ENCODE measurements at regions not wholly inside any gene's neighbourhood (a gene's known extent, or its start where the extent isn't known, plus 50 kb on each side); places are given as distances from the start of the nearest gene placed in this dataset.

DNA sequence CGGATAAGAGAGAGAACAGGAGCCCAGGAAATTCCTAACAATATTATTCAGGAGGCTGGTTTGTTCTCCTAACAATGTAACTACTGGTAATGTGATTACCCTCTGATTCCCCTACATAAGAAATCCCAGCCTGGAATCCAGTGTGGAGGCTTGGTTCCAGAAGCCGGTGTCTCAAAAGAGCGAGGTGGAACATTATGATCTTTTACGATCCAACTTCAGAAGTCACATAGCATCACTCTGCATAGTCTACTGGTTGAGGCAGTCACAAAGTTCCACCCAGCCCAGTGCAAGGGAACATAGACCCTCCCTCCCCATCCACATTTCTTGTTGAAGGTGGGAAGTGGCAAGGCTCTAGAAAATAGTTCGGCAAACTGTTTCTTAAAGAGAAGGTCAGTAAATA is 81.6 kb upstream of the GALNT15 start:
- DNase-seq (ENCODE audit: low read depth): no peak
- in situ Hi-C loops (cut with HindIII; ENCODE audit: low sequenced_read_pairs): no loop called here
- TF ChIP-seq, protein P1, sequence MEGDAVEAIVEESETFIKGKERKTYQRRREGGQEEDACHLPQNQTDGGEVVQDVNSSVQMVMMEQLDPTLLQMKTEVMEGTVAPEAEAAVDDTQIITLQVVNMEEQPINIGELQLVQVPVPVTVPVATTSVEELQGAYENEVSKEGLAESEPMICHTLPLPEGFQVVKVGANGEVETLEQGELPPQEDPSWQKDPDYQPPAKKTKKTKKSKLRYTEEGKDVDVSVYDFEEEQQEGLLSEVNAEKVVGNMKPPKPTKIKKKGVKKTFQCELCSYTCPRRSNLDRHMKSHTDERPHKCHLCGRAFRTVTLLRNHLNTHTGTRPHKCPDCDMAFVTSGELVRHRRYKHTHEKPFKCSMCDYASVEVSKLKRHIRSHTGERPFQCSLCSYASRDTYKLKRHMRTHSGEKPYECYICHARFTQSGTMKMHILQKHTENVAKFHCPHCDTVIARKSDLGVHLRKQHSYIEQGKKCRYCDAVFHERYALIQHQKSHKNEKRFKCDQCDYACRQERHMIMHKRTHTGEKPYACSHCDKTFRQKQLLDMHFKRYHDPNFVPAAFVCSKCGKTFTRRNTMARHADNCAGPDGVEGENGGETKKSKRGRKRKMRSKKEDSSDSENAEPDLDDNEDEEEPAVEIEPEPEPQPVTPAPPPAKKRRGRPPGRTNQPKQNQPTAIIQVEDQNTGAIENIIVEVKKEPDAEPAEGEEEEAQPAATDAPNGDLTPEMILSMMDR (IDR thresholded peaks at IDR 0.05; ENCODE audit: low read depth, low read length, missing control alignments): no peak
- H3K4me3 ChIP-seq (ENCODE audit: low read depth, low read length): no peak overlapping the region

DNA sequence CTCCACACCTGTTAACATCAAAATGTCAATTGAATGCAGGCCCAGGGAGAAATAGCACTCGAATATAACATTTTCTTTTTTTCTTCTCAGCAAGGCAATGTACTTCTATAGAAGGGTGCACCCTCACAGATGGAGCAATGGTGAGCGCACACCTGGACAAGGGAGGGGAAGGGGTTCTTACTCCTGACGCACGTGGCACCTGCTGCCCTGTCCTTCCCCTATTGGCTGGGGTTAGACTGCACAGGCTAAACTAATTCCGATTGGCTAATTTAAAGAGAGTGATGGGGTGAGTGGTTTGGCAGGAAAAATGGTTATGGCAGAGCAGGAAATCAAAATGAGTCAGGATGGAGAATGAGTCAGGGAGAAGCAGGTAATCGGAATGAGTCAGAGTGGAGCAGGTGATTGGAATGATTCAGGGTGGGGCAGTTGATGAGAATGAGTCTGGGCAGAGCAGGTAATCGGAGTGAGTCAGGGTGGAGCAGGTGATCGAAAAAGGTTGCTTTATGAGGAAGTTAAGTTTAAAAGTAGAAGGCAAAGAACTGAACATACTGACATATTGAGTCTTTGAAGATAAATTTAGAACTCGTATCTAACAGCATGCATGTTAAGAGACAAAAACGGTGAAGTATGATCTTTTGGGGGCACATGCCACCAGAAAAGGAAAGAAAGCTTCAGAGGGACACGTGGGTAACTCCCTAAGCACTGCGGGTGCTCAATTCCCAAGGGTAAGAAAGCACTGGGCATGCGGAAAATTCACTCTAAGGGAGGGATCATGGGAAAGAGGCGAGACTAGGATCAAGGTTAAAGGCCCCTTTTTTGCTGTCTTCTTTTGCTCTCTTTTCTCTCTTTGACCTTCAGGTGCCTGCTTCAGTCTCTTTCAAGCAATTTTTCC is 72.9 kb upstream of the GALNT15 start:
- TF ChIP-seq, protein P1 (IDR thresholded peaks at IDR 0.05; ENCODE audit: low read depth, low read length, missing control alignments): no peak
- in situ Hi-C loops (cut with HindIII; ENCODE audit: low sequenced_read_pairs): no loop called here
- no peak overlapping the region for H3K4me3 ChIP-seq (ENCODE audit: low read depth, low read length)
- DNase-seq (ENCODE audit: low read depth): no peak

DNA sequence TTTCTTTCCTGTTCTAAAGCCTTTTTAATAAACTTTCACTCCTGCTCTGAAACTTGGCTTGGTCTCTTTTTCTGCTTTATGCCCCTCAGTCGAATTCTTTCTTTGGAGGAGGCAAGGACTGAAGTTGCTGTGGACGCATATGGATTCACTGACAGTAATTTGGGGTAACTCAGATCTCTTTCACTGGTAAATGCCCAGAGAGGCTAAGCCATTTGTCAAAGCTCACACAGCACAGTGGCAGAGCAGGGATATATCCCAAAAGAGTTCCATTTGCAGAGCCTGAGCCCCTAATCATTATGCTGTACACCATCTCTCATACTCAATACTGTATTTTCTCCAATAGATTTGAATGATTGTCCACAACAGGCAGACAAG is 72.3 kb upstream of the GALNT15 start:
- H3K4me3 ChIP-seq (ENCODE audit: low read depth, low read length): no peak overlapping the region
- in situ Hi-C loops (cut with HindIII; ENCODE audit: low sequenced_read_pairs): no loop called here
- TF ChIP-seq, protein P1 (IDR thresholded peaks at IDR 0.05; ENCODE audit: low read depth, low read length, missing control alignments): no peak
- no peak for DNase-seq (ENCODE audit: low read depth)

DNA sequence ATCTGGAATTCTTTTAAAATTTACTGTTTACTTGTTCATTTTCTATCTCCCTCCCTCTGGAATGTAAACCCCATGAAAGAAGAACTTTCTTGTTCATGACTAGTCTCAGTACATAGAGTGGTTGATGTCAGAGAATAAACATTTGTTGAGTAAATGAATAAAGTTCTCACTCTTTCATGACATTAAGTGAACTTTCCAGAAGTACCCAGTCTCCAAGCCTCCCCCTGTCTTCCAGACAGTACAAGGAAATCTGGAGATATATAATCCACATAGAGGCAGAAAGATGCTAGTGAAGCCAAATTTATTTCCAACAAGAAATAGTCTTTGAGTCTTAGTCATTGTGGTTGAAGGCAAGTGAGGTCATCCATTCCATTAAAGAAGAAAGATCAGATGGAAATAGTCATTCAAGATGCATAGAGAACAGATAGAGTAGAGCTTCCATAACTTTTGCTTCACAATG is 71.5 kb upstream of the GALNT15 start:
- no peak overlapping the region for H3K4me3 ChIP-seq (ENCODE audit: low read depth, low read length)
- in situ Hi-C loops (cut with HindIII; ENCODE audit: low sequenced_read_pairs): no loop called here
- TF ChIP-seq, protein P1 (IDR thresholded peaks at IDR 0.05; ENCODE audit: low read depth, low read length, missing control alignments): no peak
- DNase-seq (ENCODE audit: low read depth): peak; percentile 72

DNA sequence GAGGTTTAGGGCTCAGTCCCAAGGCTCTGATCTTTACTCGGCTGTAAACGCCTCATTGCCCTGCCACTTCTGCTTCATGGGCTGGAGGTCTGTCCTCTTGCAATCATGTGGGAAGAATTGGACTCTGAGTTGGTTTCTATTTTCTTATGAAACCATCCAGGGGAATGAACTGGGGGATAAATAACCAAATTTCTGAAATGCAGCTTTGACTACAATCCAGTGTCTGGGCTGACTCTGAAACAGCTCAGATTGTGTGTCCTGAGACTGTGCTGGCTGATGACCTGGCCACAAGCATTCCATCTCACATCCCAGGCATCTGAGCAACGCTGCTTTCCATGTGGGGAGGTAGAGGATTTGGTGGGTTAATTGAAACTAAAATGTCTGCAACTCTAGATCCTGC is 71.0 kb upstream of the GALNT15 start:
- TF ChIP-seq, protein P1 (IDR thresholded peaks at IDR 0.05; ENCODE audit: low read depth, low read length, missing control alignments): no peak
- in situ Hi-C loops (cut with HindIII; ENCODE audit: low sequenced_read_pairs): no loop called here
- DNase-seq (ENCODE audit: low read depth): peak; percentile 84
- H3K4me3 ChIP-seq (ENCODE audit: low read depth, low read length): no peak overlapping the region

GRCh38 chr3:16104156-16104555 is 70.3 kb upstream of the GALNT15 start:
- no peak overlapping the region for H3K4me3 ChIP-seq (ENCODE audit: low read depth, low read length)
- in situ Hi-C loops (cut with HindIII; ENCODE audit: low sequenced_read_pairs): no loop called here
- DNase-seq (ENCODE audit: low read depth): no peak
- TF ChIP-seq, protein P1 (IDR thresholded peaks at IDR 0.05; ENCODE audit: low read depth, low read length, missing control alignments): no peak
